GM18508 (cell line): ENCODE measurements at regions not wholly inside any gene's neighbourhood (a gene's known extent, or its start where the extent isn't known, plus 50 kb on each side); places are given as distances from the start of the nearest gene placed in this dataset.

ENCODE experiments used
- ATAC-seq: cut with Tn5 transposase; IDR thresholded peaks from one replicate; pipeline ENCODE4 v1.9.1; 2021; ENCODE audit warnings: moderate number of reproducible peaks; ENCODE audit not compliant: insufficient read depth, unreplicated experiment

DNA sequence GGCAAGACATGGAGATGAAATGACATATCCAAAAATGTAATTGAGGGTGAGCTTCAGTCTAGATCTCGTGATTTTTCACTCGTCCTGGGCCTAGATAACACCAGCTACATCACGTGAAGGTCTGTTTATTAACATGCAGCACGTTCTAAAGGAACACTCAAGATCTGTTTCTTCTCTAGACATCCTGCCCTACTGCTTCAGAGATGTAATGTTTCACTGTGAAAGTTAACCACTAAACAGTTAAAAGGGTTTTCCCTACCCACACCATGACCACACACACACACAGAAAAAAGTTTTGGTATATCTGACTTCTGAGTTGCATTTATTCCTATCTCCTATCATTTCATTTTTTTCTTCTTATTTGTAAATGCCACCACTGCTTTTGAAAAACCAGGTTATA, 52.3 kb upstream of the SMIM31 start:
- ATAC-seq: peak; percentile 84
